ENCODE measurements at regions not wholly inside any gene's neighbourhood (a gene's known extent, or its start where the extent isn't known, plus 50 kb on each side); places are given as distances from the start of the nearest gene placed in this dataset.
A peak's percentile ranks its signal among the peaks of the same experiment; 100 is the strongest.

DNA sequence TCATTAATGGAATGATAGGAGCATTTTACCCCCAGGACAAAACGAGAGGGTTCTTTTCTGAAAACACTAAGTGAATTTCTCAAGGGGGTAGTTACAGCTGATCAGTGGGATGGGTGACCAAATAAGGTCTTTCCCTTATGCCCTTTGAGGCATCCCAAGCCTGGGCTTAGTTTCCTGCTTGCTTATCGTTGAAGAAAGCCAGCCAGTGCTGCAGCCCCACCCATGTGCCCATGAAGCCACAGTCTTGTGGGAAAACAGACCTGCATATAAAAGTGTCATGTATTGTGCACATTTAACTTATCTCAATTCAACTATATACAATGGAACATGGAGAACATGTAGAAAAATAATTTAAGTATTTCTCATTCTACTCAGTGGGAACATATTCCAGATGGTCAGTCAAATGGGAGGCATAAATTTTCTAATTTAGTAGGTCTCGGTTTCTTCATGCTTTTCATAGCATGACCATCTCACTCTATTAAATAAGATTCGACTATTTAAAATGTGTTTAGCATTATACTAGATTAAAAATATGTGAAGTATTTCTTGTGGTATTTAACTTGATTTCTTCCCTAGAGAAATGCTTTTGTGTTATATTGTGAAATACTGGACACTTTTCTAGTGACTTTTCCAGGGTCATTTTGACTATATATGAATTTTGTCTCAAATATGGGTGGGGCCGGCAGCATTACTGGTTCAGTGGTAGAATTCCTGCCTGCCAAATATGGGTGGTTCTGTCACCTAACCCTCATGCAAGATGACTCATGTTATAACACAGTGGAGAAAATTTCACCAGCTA lies 189.7 kb upstream of the SGCD start:
- no peak for DNase-seq (ENCODE audit: low read depth, low spot score)
- no peak overlapping the region for H3K27ac ChIP-seq

DNA sequence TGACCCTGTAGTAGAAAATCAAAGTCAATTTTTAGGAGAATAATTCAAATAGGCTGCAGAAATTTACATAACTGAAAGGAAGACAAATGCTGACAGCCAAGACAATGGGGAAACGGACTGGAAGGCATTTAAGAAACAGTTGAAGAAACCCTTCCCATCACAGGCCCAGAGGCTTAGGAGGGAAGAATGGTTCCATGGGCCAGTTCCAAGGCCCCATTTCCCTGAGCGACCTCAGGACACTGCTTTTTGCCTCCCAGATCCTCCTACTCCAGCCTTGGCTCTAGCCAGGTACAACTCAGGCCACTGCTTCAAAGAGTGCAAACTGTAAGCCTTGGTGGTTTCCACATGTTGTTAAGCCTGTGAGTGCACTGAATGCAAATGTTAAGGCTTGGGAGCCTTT lies 184.1 kb upstream of the SGCD start:
- DNase-seq (ENCODE audit: low read depth, low spot score): no peak
- H3K27ac ChIP-seq: no peak overlapping the region

DNA sequence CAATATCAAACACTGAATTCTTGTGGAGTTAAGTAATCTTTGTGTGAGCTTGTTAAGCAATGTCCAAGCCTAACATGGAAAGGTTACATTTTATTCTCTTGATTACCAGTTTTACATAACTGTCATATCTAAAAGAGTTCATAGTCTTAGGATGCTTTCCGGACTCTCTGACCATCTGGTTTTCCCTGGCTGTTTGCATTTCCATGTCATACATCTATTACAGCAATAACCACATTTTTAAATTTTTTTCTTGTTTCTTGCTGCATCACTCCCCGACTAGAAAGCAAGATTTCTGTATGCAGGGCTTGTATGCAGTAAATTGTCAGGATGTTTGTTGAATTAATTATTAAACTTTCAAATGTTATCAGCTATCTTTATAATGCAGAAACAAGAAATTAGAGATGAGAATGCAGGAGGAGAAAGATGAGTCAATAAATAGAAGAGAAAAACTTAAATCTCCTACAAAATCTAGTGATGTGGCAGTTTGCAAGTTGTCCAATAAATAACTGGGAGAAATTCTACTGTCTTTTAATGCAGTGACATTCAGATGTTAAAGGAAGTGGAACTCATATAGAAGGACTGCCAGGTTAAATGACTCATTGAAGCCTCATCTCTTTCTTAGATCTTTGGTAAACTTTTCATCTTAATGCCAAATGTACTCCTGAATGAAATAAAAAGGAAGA lies 179.6 kb upstream of the SGCD start:
- H3K27ac ChIP-seq: no peak overlapping the region
- DNase-seq (ENCODE audit: low read depth, low spot score): no peak

DNA sequence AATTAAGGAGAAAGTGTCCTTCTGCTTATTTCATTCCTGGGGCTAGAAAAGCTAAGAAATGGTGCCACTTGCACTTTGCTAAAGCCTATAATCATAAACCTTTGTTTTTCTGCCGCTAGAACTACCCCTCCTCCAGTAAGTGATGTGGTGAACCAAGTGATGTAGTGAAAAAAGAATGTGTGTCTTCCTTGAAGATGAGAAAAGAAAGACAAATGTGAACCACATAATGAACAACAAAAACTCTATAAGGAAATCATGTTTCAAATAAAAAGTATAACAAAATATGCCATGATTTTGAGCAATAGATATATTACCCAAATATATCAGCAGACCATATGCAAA lies 179.0 kb upstream of the SGCD start:
- no peak for DNase-seq (ENCODE audit: low read depth, low spot score)
- no peak overlapping the region for H3K27ac ChIP-seq

DNA sequence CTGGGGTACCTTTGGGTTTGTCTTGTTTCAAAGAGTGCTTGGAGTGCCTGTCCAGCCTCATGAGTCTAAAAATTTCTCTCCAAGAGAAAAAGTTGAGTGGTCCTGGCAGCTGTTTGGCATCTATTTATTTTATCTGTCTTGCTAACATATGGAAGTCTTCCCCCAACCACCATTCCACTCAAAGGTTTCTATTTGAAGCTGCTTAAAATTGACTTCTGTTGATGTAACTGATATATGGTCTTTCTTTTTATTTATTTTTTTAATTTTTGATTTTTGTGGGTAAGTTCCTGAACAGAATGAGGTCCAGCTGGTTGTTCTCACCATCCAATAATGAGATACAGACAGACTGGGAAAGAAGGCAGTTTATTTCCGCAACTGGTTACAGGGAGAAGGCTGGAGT lies 178.7 kb upstream of the SGCD start:
- no peak for DNase-seq (ENCODE audit: low read depth, low spot score)
- H3K27ac ChIP-seq: no peak overlapping the region

DNA sequence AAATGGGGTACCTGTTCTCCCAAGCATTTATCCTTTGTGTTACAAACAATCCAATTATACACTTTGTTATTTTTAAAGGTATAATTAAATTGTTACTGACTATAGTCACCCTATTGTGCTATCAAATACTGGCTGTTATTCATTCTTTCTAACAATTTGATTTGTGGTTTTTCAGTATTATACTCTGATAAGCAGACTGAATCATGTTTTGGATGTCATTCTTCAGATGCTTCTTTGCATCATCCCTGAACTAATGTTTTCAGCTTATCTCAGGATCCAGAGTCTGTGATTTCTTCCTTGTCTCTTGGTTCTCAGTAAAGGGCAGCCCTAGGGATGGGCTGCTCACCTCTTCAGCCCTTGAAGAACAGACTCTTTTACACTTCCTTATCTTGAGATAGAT lies 177.8 kb upstream of the SGCD start:
- DNase-seq (ENCODE audit: low read depth, low spot score): no peak
- H3K27ac ChIP-seq: no peak overlapping the region

DNA sequence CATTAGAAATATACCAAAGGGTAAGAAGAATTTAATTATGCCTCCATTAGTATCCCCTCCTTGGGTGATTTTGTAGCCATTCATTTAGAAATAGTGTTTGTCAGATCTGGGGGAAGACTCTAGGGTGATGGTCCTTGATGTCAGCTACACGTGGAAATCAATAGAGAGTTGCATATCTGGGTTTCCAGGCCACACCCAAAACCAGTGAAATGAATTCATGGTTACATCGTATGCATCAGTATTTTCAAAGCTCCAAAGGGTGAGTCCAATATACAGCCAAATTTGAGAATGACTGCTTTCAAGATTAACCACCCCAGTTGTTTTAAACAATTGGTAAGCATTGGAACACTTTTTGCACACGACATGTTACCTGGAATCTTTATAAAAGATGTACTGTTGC lies 173.4 kb upstream of the SGCD start:
- H3K27ac ChIP-seq: no peak overlapping the region
- DNase-seq (ENCODE audit: low read depth, low spot score): no peak

DNA sequence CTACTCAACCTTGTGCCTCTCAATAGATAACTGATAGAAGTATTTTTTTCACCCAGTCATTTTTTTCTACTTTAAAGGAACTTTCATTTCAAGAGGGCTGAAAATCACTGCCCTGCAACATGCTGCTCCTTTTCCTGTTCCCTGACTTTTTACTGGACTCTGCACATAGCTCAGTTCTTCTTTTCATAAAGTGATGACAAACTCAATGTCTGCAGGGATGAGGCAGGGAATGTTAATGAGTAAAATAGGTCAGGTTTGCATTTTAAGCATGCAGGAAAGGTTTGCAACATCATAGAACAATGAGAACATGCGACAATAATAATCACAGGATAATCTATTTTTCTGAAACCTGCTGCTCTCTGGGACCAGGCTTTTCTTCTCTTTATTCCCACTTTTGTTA lies 172.2 kb upstream of the SGCD start:
- no peak for DNase-seq (ENCODE audit: low read depth, low spot score)
- H3K27ac ChIP-seq: no peak overlapping the region

DNA sequence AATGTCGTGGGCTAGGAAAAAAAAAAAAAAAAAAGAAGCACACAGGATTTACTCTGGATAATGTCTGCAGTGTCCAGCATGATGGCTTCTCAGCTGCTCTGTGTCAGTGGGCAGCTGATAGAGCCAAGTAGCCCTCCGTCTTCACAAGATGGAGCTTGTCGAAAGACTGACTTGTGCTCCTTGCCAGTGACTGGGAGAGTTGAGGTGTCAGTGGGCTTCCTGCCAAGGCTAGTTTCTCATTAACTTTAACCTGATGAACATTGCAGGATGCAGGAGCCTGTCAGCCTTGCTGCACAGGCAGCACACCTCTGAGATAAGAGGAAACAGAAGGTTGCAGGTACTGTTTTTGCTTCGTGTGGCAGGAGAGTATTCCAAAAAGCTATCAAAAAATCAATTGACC lies 171.4 kb upstream of the SGCD start:
- DNase-seq (ENCODE audit: low read depth, low spot score): peak; percentile 2

DNA sequence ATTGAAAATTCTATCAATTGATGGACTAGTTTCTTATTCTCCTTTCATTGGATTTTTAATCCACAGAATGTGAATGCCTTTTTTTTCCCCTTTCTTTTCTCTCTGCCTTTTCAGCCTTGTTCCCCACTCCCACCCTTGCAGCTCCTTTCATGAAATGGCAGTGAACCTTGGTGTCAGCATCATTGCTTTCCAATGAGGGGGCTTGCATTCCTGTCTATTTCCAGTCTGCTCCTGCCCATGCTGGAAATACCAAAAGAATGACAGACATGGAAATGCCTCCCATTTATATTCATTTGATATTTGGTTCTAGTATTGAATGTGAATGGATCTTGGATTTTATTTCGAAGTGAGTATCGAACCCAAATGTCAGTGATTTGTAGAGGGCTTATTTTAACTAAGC lies 162.7 kb upstream of the SGCD start:
- no peak overlapping the region for H3K27ac ChIP-seq
- DNase-seq (ENCODE audit: low read depth, low spot score): no peak

More for the DNA sequence above, 171.4 kb upstream of the SGCD start:
- no peak overlapping the region for H3K27ac ChIP-seq

DNA sequence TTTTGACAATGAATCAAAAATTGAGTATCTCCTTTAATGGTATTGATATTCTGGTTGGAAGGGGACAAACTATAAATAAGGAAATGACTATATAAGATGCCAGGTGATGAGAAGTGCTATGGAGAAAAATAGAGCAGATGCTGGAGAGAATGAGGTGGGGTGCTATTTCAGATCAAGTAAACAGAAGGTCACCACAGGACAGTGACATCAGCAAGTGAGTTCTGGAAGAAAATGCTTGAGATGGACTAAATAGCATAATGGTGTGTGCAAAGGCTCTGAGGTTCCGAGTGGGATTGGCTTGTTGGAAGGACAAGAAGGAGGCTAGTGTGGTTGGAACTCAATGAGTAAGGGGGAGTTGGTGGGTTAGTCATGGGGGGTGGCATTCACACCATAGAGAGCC lies 157.5 kb upstream of the SGCD start:
- no peak for DNase-seq (ENCODE audit: low read depth, low spot score)
- no peak overlapping the region for H3K27ac ChIP-seq

DNA sequence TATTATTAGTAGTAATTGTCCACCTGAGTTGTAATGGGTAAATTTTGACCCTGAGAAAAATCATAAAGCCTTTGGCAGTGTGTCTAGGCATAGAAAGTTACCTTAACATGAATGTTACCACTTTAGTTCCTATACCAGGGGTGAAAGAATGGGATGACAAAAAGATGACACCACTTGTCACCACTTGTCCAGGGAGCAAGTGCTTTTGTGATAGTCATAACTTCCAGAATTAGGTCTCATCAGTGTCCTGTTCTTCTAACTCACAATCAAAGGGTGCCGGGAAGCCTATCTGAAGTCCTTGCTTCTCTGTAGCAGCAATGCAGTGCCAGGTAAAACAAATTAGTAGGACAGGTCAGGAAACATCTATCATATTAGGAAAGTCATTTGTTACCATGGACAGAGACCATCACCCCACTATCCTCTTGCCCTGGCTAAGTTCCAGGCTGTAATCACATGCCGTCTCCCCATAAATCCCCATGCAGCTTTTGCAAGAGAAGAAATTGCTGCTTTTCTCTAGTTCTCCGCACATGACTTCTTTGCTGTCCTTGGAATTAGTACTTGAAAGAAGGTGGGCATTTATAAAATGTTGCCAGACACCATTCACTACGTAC lies 156.5 kb upstream of the SGCD start:
- DNase-seq (ENCODE audit: low read depth, low spot score): no peak
- no peak overlapping the region for H3K27ac ChIP-seq

DNA sequence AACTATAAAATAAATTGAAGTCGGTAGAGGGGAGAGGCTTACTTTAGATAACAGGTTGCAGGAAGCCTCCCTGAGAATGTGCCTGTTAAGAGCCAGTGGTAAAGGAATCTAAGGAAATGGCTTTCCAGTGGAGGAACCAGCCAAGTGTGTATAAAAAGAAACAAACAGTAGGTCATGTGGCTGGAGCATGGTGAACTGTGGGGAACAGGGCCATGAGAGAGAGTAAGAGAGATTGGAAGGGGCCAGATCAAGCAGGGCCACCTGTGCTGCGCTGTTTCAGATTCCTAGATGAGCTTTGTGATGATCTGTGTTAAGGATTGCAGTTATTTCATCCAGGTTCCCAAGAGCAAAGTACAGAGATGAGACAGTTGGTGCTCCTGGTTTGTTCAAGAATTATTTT lies 152.7 kb upstream of the SGCD start:
- DNase-seq (ENCODE audit: low read depth, low spot score): no peak
- no peak overlapping the region for H3K27ac ChIP-seq

DNA sequence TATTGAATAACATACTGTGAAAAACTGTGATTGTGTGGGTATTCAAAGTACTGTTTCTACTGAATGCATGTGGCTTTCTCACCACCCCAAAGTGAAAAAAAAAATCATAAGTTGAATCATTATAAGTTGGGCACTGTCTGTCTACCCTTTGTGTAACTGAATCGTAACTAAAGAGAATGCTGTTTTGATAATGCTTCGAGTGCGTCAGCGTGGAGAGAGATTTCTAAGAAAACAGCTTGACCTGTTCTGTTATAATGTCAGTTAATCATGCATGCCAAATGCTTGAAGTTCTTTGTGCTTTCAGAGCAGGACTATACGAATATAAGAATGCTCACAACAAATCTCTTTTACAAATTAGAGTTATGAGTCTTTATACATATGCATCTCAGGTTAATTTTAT lies 148.8 kb upstream of the SGCD start:
- H3K27ac ChIP-seq: no peak overlapping the region
- DNase-seq (ENCODE audit: low read depth, low spot score): no peak

DNA sequence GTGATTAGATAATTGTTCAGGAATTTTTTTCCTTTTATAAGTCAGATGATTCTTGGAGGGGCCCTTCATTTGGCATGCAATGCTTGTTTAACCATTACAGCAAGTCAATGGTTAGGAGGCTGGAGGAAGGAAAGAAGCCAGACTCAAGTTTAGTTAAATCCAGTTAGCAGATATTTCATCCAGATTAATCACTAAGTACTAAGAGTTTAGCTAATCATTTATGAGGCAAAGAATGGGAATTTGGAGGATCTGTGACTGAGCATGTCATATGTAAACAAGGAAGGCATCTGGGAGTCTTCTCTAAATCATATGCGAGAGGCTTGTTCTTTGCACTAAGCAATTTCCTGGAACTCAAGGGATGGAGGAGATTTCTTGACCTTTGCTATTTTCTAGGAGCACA lies 145.3 kb upstream of the SGCD start:
- H3K27ac ChIP-seq: no peak overlapping the region
- DNase-seq (ENCODE audit: low read depth, low spot score): no peak

DNA sequence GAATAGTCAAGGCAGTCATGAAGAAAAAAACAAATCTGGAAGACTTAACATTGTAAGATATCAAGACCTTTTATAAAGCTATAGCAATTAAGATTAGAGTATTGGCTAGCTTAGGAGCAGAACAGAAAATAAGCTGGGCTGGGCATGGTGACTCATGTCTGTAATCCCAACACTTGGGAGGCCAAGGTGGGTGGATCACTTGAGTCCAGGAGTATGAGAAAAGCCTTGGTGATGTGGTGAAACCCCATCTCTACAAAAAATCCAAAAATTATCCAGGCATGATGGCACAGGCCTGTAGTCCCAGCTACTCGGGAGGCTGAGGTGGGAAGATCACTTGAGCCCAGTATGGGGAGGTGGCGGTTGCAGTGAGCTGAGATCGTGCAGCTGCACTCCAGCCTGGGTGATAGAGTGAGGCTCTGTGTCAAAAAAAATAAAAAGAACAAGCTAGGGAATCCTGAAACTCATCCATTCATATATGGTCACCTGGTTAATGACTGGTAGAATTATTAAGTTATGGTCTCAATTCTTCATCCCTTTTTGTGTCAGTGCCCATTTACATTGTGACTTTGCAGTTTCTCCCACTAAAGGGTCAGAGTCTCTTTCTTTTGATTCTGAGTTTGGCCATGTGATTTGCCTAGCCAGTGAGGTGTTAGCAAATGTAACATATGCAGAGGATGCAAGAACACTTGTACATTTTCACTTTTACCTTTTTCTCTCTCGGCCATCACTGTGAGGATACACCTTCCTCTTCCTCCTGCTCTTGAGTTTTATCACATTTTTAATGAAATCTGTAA lies 144.6 kb upstream of the SGCD start:
- H3K27ac ChIP-seq: no peak overlapping the region
- no peak for DNase-seq (ENCODE audit: low read depth, low spot score)

DNA sequence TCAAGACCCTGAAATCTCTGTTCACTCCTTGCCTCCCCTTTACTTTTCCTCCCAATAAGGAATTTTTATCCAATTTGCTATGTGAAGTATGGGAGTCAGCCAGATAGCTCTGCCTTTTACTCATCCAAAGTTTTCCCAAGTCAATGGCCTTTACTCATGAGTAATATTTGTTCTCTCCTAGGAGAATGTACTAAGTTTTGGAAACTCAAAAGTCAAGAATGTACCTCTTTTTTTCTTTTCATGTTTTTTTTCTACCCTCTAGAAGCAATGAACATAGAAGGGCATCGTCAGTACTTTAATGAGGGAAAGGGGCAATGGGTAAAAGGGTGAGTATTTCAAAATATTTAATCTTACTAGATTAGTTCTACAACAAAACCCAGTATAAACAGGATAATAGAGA lies 140.2 kb upstream of the SGCD start:
- DNase-seq (ENCODE audit: low read depth, low spot score): no peak

DNA sequence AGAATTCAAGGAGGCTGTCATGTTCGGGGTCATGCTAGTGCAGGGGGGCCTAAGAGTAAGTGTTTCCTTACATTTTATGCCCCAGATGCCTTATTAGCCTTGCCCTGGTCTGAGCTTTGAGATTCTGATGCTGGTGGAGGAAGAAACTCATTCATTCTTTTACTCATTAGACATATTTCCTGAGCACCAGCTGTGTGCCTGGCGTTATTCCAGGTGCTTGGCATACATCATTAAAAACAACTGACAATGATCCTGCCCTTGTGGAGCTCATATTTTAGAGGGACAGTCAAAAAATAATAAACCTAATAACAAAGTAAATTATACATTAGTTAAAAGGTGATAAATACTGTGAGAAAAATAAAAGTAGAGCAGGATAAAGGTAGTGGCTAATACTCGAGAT lies 138.9 kb upstream of the SGCD start:
- H3K27ac ChIP-seq: no peak overlapping the region
- DNase-seq (ENCODE audit: low read depth, low spot score): no peak

More for the DNA sequence above, 140.2 kb upstream of the SGCD start:
- H3K27ac ChIP-seq: no peak overlapping the region

DNA sequence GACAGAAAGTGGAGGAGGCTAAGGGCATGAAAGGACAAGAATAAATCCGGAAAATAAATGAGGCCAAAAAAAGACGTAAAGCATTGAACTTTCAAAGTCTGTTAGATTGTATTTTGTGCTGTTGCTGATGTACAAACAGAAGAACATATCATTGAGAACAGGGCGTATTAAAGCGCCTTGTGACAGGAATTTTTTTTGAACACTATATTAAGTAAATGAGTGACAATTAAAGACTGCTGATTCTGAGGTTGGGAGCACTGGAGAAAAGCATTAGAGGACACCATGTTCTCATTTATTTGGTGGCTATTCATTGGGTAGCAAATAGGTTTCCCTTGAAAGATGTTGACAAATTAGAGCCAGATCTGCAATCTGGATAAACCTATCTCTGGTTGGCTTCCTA lies 137.3 kb upstream of the SGCD start:
- DNase-seq (ENCODE audit: low read depth, low spot score): no peak
- H3K27ac ChIP-seq: no peak overlapping the region

DNA sequence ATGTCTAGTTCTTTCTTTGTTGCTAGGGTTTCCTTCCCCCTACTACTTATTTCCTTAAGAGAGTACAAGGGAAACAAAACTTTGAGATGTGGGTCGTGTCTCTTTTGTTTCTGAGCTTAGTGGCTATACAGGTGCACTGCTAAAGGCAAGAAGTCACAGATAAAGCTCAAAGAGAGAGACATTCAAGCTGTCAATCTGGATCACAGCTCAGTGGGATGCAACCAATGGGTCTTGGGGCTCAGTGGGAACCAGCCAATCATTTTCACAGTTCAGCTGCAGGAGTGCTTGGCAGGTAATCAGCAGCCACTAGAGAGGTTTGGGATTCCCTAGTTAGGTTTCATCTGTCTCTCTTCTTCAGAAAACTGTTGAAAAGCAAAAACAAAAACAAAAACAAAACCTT lies 135.4 kb upstream of the SGCD start:
- no peak for DNase-seq (ENCODE audit: low read depth, low spot score)
- H3K27ac ChIP-seq: no peak overlapping the region

DNA sequence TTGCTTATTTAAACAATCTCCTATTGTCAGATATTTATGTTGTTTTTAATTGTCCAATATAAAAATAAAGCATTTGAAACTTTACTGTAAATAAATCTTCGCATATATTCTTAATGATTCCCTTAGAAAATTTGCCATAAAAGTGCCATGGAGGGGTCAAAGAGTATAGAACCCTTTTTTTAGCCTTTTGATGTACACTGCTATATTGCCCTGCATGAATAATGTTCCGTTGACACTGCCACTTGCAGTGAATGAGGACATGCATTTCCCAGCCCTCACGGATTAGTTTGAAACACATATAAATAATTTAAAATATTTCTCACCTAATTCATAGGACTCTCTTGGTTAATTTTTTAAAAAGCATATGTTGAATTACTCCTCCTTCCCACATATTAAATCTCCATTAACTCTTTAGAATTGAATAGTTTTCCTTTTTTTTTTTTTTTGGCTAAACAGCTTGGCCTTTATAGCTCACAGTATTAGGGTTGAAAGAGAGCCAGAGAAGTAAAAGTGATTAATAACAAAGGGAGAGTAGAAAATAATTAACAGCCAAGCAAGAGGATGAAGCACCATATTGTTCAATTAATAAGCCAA lies 129.8 kb upstream of the SGCD start:
- H3K27ac ChIP-seq: no peak overlapping the region
- no peak for DNase-seq (ENCODE audit: low read depth, low spot score)
